CD4-positive, alpha-beta T cell treated with Interleukin-12 subunit alpha and Interleukin-12 subunit beta, for 1 hour (primary cell): ENCODE measurements at regions not wholly inside any gene's neighbourhood (a gene's known extent, or its start where the extent isn't known, plus 50 kb on each side); places are given as distances from the start of the nearest gene placed in this dataset.
A peak's percentile ranks its signal among the peaks of the same experiment; 100 is the strongest.

Experiments
- DNase-seq: peaks from one replicate; pipeline ENCODE4 v3.0.0-alpha.2; 2020

GRCh38 chr6:139846538-139847456, 472.3 kb upstream of the CITED2 start:
- DNase-seq = no peak

GRCh38 chr6:139844907-139845306, 470.5 kb upstream of the CITED2 start:
- no peak for DNase-seq

- no peak for DNase-seq
Observed at GRCh38 chr6:139841794-139842215, 467.4 kb upstream of the CITED2 start.

- DNase-seq = peak; percentile 4
Observed at GRCh38 chr6:139839506-139840156, 465.2 kb upstream of the CITED2 start.

GRCh38 chr6:139834232-139834631, 459.8 kb upstream of the CITED2 start:
- no peak for DNase-seq

- no peak for DNase-seq
Observed at GRCh38 chr6:139833592-139833991, 459.1 kb upstream of the CITED2 start.

GRCh38 chr6:139832493-139833305, 458.3 kb upstream of the CITED2 start:
- no peak for DNase-seq

- DNase-seq = no peak
Observed at GRCh38 chr6:139829576-139829975, 455.1 kb upstream of the CITED2 start.

GRCh38 chr6:139828751-139829519, 454.5 kb upstream of the CITED2 start:
- DNase-seq = no peak

- no peak for DNase-seq
Observed at GRCh38 chr6:139825935-139826374, 451.5 kb upstream of the CITED2 start.

GRCh38 chr6:139824864-139825263, 450.4 kb upstream of the CITED2 start:
- DNase-seq = no peak

GRCh38 chr6:139823808-139824126, 449.3 kb upstream of the CITED2 start:
- DNase-seq = no peak

- no peak for DNase-seq
Observed at GRCh38 chr6:139823099-139823807, 448.8 kb upstream of the CITED2 start.

GRCh38 chr6:139821676-139822223, 447.3 kb upstream of the CITED2 start:
- no peak for DNase-seq

GRCh38 chr6:139820210-139820609, 445.8 kb upstream of the CITED2 start:
- no peak for DNase-seq

GRCh38 chr6:139819776-139820175, 445.3 kb upstream of the CITED2 start:
- DNase-seq = no peak

GRCh38 chr6:139812939-139813338, 438.5 kb upstream of the CITED2 start:
- DNase-seq = no peak

- no peak for DNase-seq
Observed at GRCh38 chr6:139801571-139802321, 427.3 kb upstream of the CITED2 start.

GRCh38 chr6:139800837-139801236, 426.4 kb upstream of the CITED2 start:
- no peak for DNase-seq

- DNase-seq = no peak
Observed at GRCh38 chr6:139790527-139790926, 416.1 kb upstream of the CITED2 start.

- no peak for DNase-seq
Observed at GRCh38 chr6:139784222-139784769, 409.8 kb upstream of the CITED2 start.
